IPS-NIHi7 (cell line): ENCODE measurements at regions not wholly inside any gene's neighbourhood (a gene's known extent, or its start where the extent isn't known, plus 50 kb on each side); places are given as distances from the start of the nearest gene placed in this dataset.

Experiments used
- DNase-seq: peaks from one replicate; pipeline ENCODE4 v3.0.0; 2012; ENCODE audit warnings: mixed read lengths; ENCODE audit errors: extremely low spot score

GRCh38 chrX:138534410-138534809 lies 177.1 kb downstream of the FGF13 start:
- DNase-seq: no peak

- peak; percentile 50 for DNase-seq
These were observed 192.2 kb downstream of the FGF13 start for GRCh38 chrX:138519296-138519695.

- no peak for DNase-seq
These were observed 207.2 kb downstream of the FGF13 start for GRCh38 chrX:138504273-138504672.

GRCh38 chrX:138492371-138492770 lies 219.1 kb downstream of the FGF13 start:
- DNase-seq: no peak

GRCh38 chrX:138487866-138488265 lies 223.7 kb downstream of the FGF13 start:
- no peak for DNase-seq

GRCh38 chrX:138485767-138486166 lies 225.8 kb downstream of the FGF13 start:
- DNase-seq: peak; percentile 61

- no peak for DNase-seq
These were observed 226.3 kb downstream of the FGF13 start for GRCh38 chrX:138485224-138485623.

- DNase-seq: no peak
These were observed 227.1 kb downstream of the FGF13 start for GRCh38 chrX:138484451-138484850.

- DNase-seq: no peak
These were observed 229.9 kb downstream of the FGF13 start for GRCh38 chrX:138481649-138482048.

GRCh38 chrX:138463476-138463875 lies 248.0 kb downstream of the FGF13 start:
- no peak for DNase-seq
